Effector memory CD4-positive, alpha-beta T cell (primary cell): ENCODE measurements at regions not wholly inside any gene's neighbourhood (a gene's known extent, or its start where the extent isn't known, plus 50 kb on each side); places are given as distances from the start of the nearest gene placed in this dataset.
"Not testable (repeated sequence)": the region's sequence is repeated elsewhere in the genome, so short reads cannot be mapped to it uniquely, and the experiment has no call there.

Experiments
- DNase-seq, 3 donors: peaks; one replicate each; pipeline ENCODE4 v3.0.0-alpha.2; 2020
- H3K27ac ChIP-seq: 2 replicates; pipeline ENCODE4 v1.7.0; 2013; ENCODE audit warnings: mild to moderate bottlenecking, low read length, moderate library complexity; ENCODE audit not compliant: insufficient read depth, poor library complexity, severe bottlenecking
- H3K27me3 ChIP-seq: replicated peaks from 2 replicates; pipeline ENCODE4 v1.7.0; 2013; ENCODE audit warnings: mild to moderate bottlenecking, low read length; ENCODE audit not compliant: insufficient read depth, control insufficient read depth, poor library complexity, severe bottlenecking
- H3K36me3 ChIP-seq: 2 replicates; pipeline ENCODE4 v1.7.0; 2013; ENCODE audit warnings: mild to moderate bottlenecking, low read length, moderate library complexity; ENCODE audit not compliant: control insufficient read depth, insufficient read depth
- H3K4me1 ChIP-seq: 2 replicates; pipeline ENCODE4 v1.7.0; 2013; ENCODE audit warnings: low read length, mild to moderate bottlenecking; ENCODE audit not compliant: control insufficient read depth, insufficient read depth, poor library complexity, severe bottlenecking
- H3K4me3 ChIP-seq: 2 replicates; pipeline ENCODE4 v1.7.0; 2013; ENCODE audit warnings: low read length, low read depth, mild to moderate bottlenecking; ENCODE audit not compliant: insufficient read depth, poor library complexity, severe bottlenecking
- H3K9me3 ChIP-seq: 2 replicates; pipeline ENCODE4 v1.7.0; 2013; ENCODE audit warnings: mild to moderate bottlenecking, low read length, moderate library complexity; ENCODE audit not compliant: control insufficient read depth

DNA sequence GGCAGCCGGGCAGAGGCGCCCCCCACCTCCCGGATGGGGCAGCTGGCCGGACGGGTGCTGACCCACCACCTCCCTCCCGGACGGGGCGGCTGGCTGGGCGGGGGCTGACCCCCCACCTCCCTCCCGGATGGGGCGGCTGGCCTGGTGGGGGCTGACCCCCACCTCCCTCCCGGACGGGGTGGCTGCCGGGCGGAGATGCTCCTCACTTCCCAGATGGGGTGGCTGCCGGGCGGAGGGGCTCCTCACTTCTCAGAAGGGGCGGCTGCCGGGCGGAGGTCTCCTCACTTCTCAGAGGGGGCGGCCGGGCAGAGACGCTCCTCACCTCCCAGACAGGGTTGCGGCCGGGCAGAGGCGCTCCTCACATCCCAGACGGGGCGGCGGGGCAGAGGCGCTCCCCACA is 1654.1 kb downstream of the STIM2 start:
- not testable (repeated sequence) for H3K4me3 ChIP-seq, H3K27ac ChIP-seq, H3K36me3 ChIP-seq, DNase-seq, H3K27me3 ChIP-seq, H3K9me3 ChIP-seq, H3K4me1 ChIP-seq

GRCh38 chr4:28518561-28519165 is 1658.0 kb downstream of the STIM2 start:
- H3K4me1 ChIP-seq, result no peaks in the 10 kb centered on the region
- no peak overlapping the region for H3K4me3 ChIP-seq
- no peaks in the 10 kb centered on the region for H3K27me3 ChIP-seq
- H3K27ac ChIP-seq, result no peak overlapping the region
- no peaks in the 10 kb centered on the region for H3K36me3 ChIP-seq
- DNase-seq, result no peak
- no peaks in the 10 kb centered on the region for H3K9me3 ChIP-seq

- DNase-seq, result no peak
- Histone ChIP-seq H3K4me1 (no peaks in the 10 kb centered on the region), H3K27ac (no peak overlapping the region), H3K9me3 (no peaks in the 10 kb centered on the region), H3K27me3 (no peaks in the 10 kb centered on the region), H3K4me3 (no peak overlapping the region), H3K36me3 (no peaks in the 10 kb centered on the region)
These were observed 1663.1 kb downstream of the STIM2 start for GRCh38 chr4:28523681-28524190.

DNA sequence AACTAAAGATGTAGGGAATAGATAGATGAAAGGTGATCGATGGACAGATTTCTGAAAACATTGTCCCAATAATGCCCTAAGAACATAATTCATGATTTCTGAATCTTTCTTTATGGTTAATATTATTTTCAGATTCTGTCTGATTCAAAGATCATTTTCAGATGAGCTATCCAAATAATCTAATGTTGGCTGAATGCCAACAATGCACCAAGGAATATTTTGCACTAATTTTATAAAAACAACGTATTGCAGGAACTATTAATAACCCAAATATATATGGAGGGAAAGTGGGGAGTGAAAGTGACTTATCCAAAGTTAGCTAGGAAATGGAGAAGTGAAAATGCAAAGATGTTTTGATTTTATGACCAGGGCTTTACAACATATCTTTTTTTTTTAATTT is 1675.5 kb downstream of the STIM2 start:
- Histone ChIP-seq H3K4me3 (no peak overlapping the region), H3K9me3 (no peaks in the 10 kb centered on the region), H3K27me3 (no peaks in the 10 kb centered on the region), H3K27ac (no peak overlapping the region), H3K4me1 (no peaks in the 10 kb centered on the region), H3K36me3 (no peaks in the 10 kb centered on the region)
- DNase-seq, result no peak

- H3K4me1 ChIP-seq, result no peaks in the 10 kb centered on the region
- no peak overlapping the region for H3K27ac ChIP-seq
- no peaks in the 10 kb centered on the region for H3K36me3 ChIP-seq
- no peaks in the 10 kb centered on the region for H3K9me3 ChIP-seq
- DNase-seq, result no peak
- H3K27me3 ChIP-seq, result no peaks in the 10 kb centered on the region
- no peak overlapping the region for H3K4me3 ChIP-seq
These were observed 1685.3 kb downstream of the STIM2 start for GRCh38 chr4:28545986-28546385.

DNA sequence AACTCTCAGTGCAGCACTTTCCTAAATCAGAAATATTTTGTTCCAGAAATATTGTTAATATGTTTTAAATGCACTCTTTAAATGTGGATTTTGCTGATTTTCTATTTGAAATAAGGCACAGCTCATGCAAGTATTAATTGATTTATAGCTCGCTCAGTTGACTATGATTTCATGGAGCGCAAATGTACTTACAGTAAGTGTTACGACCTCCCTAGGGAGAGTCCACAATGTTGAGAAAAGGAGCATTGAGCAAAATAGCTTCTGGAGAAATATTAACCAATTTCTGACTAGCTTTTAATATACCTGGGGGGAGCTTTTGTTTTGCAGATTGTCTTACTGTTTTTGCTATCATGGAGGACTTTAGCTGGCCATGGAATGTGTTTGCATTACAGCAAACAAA is 1687.5 kb downstream of the STIM2 start:
- H3K9me3 ChIP-seq, result no peaks in the 10 kb centered on the region
- no peak for DNase-seq
- H3K27ac ChIP-seq, result no peak overlapping the region
- no peak overlapping the region for H3K4me3 ChIP-seq
- no peaks in the 10 kb centered on the region for H3K36me3 ChIP-seq
- H3K27me3 ChIP-seq, result no peaks in the 10 kb centered on the region
- no peaks in the 10 kb centered on the region for H3K4me1 ChIP-seq

- Histone ChIP-seq H3K27me3 (no peaks in the 10 kb centered on the region), H3K9me3 (no peaks in the 10 kb centered on the region), H3K27ac (no peak overlapping the region), H3K4me3 (no peak overlapping the region), H3K4me1 (no peaks in the 10 kb centered on the region), H3K36me3 (no peaks in the 10 kb centered on the region)
- no peak for DNase-seq
These were observed 1688.0 kb downstream of the STIM2 start for GRCh38 chr4:28548594-28548993.

DNA sequence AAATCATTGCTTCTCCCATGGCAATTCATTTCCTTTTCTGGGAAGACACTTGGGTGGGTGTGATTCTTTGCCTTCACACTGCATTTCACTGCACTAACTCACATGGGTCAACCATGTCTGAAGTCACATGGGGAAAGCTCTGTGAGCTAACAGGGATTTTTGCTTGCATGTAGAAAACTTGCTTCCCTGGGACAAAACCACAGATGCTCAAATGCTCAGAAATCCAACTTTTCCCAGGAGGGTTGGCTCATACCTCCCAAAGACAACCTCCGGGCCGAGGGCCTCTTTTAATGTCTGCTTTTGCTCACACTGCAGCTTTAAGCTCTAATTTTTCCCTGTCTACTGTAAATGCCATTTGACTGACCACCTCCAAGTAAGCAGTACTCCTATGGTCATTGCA is 1695.2 kb downstream of the STIM2 start:
- Histone ChIP-seq H3K4me3 (no peak overlapping the region), H3K36me3 (no peaks in the 10 kb centered on the region), H3K27ac (no peak overlapping the region), H3K27me3 (no peaks in the 10 kb centered on the region), H3K4me1 (no peaks in the 10 kb centered on the region), H3K9me3 (no peaks in the 10 kb centered on the region)
- no peak for DNase-seq

DNA sequence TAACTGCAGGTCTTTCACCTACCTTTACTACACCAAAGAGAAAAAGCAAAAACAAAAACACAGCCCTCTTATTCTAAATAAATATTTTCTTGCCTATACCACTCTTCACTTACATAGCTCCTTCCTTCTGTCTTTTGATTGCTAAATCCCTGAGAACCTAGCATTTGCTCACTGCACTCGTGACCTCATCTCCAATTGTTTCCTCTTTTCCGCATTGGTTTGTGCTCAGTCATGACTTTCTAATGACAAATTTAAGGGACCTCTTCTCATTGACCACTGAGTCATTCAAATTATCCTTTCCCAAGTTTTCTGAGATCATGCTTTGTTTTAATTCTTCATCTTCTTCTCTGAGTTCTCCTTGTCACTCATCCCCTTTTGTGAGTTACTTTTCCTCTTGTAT is 1697.1 kb downstream of the STIM2 start:
- no peak for DNase-seq
- Histone ChIP-seq H3K4me1 (no peaks in the 10 kb centered on the region), H3K9me3 (no peaks in the 10 kb centered on the region), H3K27ac (no peak overlapping the region), H3K4me3 (no peak overlapping the region), H3K27me3 (no peaks in the 10 kb centered on the region), H3K36me3 (no peaks in the 10 kb centered on the region)

GRCh38 chr4:28558895-28559294 is 1698.3 kb downstream of the STIM2 start:
- no peaks in the 10 kb centered on the region for H3K9me3 ChIP-seq
- DNase-seq, result no peak

More at GRCh38 chr4:28558895-28559294, 1698.3 kb downstream of the STIM2 start:
- Histone ChIP-seq H3K36me3 (no peaks in the 10 kb centered on the region), H3K27ac (no peak overlapping the region), H3K4me3 (no peak overlapping the region), H3K27me3 (no peaks in the 10 kb centered on the region), H3K4me1 (no peaks in the 10 kb centered on the region)
